ENCODE measurements at regions not wholly inside any gene's neighbourhood (a gene's known extent, or its start where the extent isn't known, plus 50 kb on each side); places are given as distances from the start of the nearest gene placed in this dataset.
A peak's percentile ranks its signal among the peaks of the same experiment; 100 is the strongest.

- intact Hi-C loops (cut with DNase I) = no loop called here
- DNase-seq (no peak), ATAC-seq (no peak)
Observed at GRCh38 chr4:124943938-124944337, 231.4 kb upstream of the ANKRD50 start.

GRCh38 chr4:124943145-124943889 lies 230.8 kb upstream of the ANKRD50 start:
- TF ChIP-seq CTCF (IDR thresholded peaks at IDR 0.05) = no peak
- intact Hi-C loops (cut with DNase I) = no loop called here
- Histone ChIP-seq H3K27ac (no peak overlapping the region), H3K36me3 (no peaks in the 10 kb centered on the region), H3K4me3 (no peak overlapping the region), H3K9me3 (no peaks in the 10 kb centered on the region), H3K27me3 (no peaks in the 10 kb centered on the region), H3K4me1 (peaks cover 13% of the 10 kb centered on the region)
- ATAC-seq = no peak
- no peak for DNase-seq

More at GRCh38 chr4:124943938-124944337, 231.4 kb upstream of the ANKRD50 start:
- Histone ChIP-seq H3K27me3 (no peaks in the 10 kb centered on the region), H3K4me3 (no peak overlapping the region), H3K4me1 (peaks cover 14% of the 10 kb centered on the region), H3K9me3 (no peaks in the 10 kb centered on the region), H3K27ac (no peak overlapping the region), H3K36me3 (no peaks in the 10 kb centered on the region)
- TF ChIP-seq CTCF (IDR thresholded peaks at IDR 0.05) = no peak

GRCh38 chr4:124941267-124941666 lies 228.7 kb upstream of the ANKRD50 start:
- Histone ChIP-seq H3K9me3 (no peaks in the 10 kb centered on the region), H3K4me3 (no peak overlapping the region), H3K36me3 (no peaks in the 10 kb centered on the region), H3K27me3 (no peaks in the 10 kb centered on the region), H3K27ac (no peak overlapping the region), H3K4me1 (peaks cover 17% of the 10 kb centered on the region)
- intact Hi-C loops (cut with DNase I) = no loop called here
- TF ChIP-seq CTCF (IDR thresholded peaks at IDR 0.05) = no peak
- DNase-seq (no peak), ATAC-seq (no peak)

GRCh38 chr4:124940387-124940786 lies 227.9 kb upstream of the ANKRD50 start:
- TF ChIP-seq CTCF (IDR thresholded peaks at IDR 0.05) = no peak
- no peaks in the 10 kb centered on the region for H3K9me3 ChIP-seq
- no peak overlapping the region for H3K4me3 ChIP-seq
- DNase-seq = no peak
- no peak for ATAC-seq
- H3K4me1 ChIP-seq = peaks cover 23% of the 10 kb centered on the region
- H3K27me3 ChIP-seq = no peaks in the 10 kb centered on the region
- H3K27ac ChIP-seq = no peak overlapping the region
- intact Hi-C loops (cut with DNase I) = no loop called here
- H3K36me3 ChIP-seq = no peaks in the 10 kb centered on the region

- Histone ChIP-seq H3K4me3 (no peak overlapping the region), H3K9me3 (no peaks in the 10 kb centered on the region), H3K4me1 (peaks cover 23% of the 10 kb centered on the region), H3K27me3 (no peaks in the 10 kb centered on the region), H3K27ac (no peak overlapping the region), H3K36me3 (no peaks in the 10 kb centered on the region)
- ATAC-seq (peak; percentile 43), DNase-seq (no peak)
- no peak for TF ChIP-seq CTCF (IDR thresholded peaks at IDR 0.05)
- intact Hi-C loops (cut with DNase I) = no loop called here
Observed at GRCh38 chr4:124939908-124940307, 227.4 kb upstream of the ANKRD50 start.
